ENCODE measurements at regions not wholly inside any gene's neighbourhood (a gene's known extent, or its start where the extent isn't known, plus 50 kb on each side); places are given as distances from the start of the nearest gene placed in this dataset.

DNA sequence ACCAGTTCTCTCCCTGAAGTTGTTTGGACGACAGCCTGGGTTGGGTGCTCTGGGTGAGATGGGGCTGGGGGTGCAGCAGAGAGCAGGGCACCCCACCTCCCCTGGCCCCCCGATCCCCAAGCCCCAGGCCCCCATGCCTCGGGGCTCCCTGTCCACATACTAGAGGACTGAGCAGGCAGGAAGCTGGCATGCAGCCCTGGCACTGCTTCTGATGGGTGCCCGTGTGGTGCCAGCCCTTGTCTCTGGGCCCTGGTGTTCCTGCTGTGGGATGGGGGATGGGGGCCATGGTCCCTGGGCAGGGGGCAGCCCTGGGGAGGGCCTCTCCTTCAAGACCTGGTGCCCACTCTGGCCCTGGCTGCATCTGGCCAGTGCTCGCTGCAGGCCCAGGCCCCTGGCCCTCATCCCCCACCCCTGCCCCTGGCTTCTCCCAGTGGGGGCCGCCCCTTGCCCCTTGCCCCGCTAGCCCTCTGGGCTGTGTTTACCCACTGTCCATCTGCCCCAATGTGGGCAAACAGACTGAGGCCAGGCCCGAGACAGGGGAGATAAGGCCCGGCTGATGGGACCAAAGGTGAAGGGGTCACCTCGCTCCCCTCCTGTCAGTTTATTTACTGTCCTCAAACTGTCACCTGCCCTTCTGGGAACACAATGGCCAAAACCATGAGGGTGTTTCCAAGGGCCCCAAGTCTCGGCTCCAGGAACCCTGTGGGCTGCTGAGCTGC, 67.3 kb upstream of the RXRA start:
- H3K27ac Mint-ChIP-seq = no peak overlapping the region
- DNase-seq (no peak), ATAC-seq (no peak)
- ChIA-PET CTCF (no interaction called here), POLR2A (no interaction called here)
- H3K4me3 Mint-ChIP-seq = no peak overlapping the region
- H3K4me1 Mint-ChIP-seq (ENCODE audit: low read depth) = no peaks in the 10 kb centered on the region
- peaks cover 2% of the 10 kb centered on the region for H3K27me3 Mint-ChIP-seq (ENCODE audit: low read depth)
- H3K9me3 Mint-ChIP-seq (ENCODE audit: insufficient read depth) = no peaks in the 10 kb centered on the region
- H3K36me3 Mint-ChIP-seq (ENCODE audit: low read depth) = no peaks in the 10 kb centered on the region

- no peaks in the 10 kb centered on the region for H3K4me1 Mint-ChIP-seq (ENCODE audit: low read depth)
- ChIA-PET CTCF (no interaction called here), POLR2A (no interaction called here)
- no peak for DNase-seq
- H3K36me3 Mint-ChIP-seq (ENCODE audit: low read depth) = no peaks in the 10 kb centered on the region
- peaks cover 2% of the 10 kb centered on the region for H3K27me3 Mint-ChIP-seq (ENCODE audit: low read depth)
- ATAC-seq = no peak
- no peak overlapping the region for H3K27ac Mint-ChIP-seq
- H3K4me3 Mint-ChIP-seq = no peak overlapping the region
- no peaks in the 10 kb centered on the region for H3K9me3 Mint-ChIP-seq (ENCODE audit: insufficient read depth)
Measured at GRCh38 chr9:134259708-134260107, 66.5 kb upstream of the RXRA start.

DNA sequence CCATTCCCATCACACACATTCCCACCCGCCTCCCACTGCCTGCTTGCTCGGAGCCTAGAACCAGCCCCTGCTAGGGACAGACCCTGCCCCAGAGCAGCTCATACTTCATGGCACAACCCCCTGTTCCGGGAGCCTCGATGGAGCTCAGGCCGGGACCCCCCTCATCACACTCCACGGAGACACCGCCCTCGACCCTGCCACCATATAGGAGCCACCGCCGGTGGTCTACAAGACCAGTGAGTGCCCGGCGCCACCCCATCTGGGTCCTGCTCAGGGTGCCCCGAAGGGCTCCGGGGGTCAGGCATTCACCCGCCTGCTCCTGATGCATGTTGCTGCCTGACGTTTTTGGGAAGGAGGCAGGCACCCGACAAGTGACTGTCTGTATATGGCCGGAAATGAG, 65.5 kb upstream of the RXRA start:
- H3K36me3 Mint-ChIP-seq (ENCODE audit: low read depth) = no peaks in the 10 kb centered on the region
- H3K27ac Mint-ChIP-seq = no peak overlapping the region
- no peak for DNase-seq
- ChIA-PET POLR2A (interaction anchor here (0.6 kb wide), 1 partner anchor 627 kb away, joined by 3 read pairs; no protein-coding TSS in a partner anchor), CTCF (no interaction called here)
- no peak for ATAC-seq
- H3K4me1 Mint-ChIP-seq (ENCODE audit: low read depth) = no peaks in the 10 kb centered on the region
- H3K27me3 Mint-ChIP-seq (ENCODE audit: low read depth) = peaks cover 3% of the 10 kb centered on the region
- no peak overlapping the region for H3K4me3 Mint-ChIP-seq
- no peaks in the 10 kb centered on the region for H3K9me3 Mint-ChIP-seq (ENCODE audit: insufficient read depth)

GRCh38 chr9:134262035-134262434, 64.2 kb upstream of the RXRA start:
- ChIA-PET CTCF (no interaction called here), POLR2A (no interaction called here)
- Mint-ChIP-seq H3K27ac (no peak overlapping the region), H3K9me3 (ENCODE audit: insufficient read depth) (no peaks in the 10 kb centered on the region), H3K27me3 (ENCODE audit: low read depth) (peaks cover 11% of the 10 kb centered on the region), H3K36me3 (ENCODE audit: low read depth) (no peaks in the 10 kb centered on the region), H3K4me1 (ENCODE audit: low read depth) (no peaks in the 10 kb centered on the region), H3K4me3 (no peak overlapping the region)
- ATAC-seq (no peak), DNase-seq (no peak)

DNA sequence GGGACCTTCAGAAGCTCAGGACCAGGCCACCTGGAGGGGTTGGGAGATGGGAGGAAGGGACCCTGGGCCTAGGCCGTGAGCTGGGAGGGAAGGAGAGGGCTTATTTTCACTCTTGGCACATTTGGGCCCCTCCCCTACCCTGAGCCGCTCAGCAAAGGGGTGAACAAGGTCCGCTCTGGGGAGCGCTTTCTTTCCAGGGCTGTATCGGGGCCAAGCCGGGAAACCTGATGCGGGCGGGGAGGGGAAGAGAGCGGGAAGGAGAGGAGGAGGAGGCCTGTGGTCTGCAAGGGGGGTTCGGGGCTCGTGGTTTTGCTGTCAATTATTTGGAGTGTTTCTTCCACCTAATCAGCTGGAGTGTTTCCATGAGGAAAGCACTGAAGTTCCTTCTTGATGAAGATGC, 62.7 kb upstream of the RXRA start:
- Mint-ChIP-seq H3K4me1 (ENCODE audit: low read depth) (peaks cover 5% of the 10 kb centered on the region), H3K36me3 (ENCODE audit: low read depth) (no peaks in the 10 kb centered on the region), H3K27ac (no peak overlapping the region), H3K9me3 (ENCODE audit: insufficient read depth) (no peaks in the 10 kb centered on the region), H3K4me3 (no peak overlapping the region), H3K27me3 (ENCODE audit: low read depth) (peaks cover 14% of the 10 kb centered on the region)
- ATAC-seq (no peak), DNase-seq (no peak)
- CTCF ChIA-PET = no interaction called here
- POLR2A ChIA-PET = interaction anchor here (0.6 kb wide), 1 partner anchor 316 kb away, joined by 4 read pairs; no protein-coding TSS in a partner anchor

DNA sequence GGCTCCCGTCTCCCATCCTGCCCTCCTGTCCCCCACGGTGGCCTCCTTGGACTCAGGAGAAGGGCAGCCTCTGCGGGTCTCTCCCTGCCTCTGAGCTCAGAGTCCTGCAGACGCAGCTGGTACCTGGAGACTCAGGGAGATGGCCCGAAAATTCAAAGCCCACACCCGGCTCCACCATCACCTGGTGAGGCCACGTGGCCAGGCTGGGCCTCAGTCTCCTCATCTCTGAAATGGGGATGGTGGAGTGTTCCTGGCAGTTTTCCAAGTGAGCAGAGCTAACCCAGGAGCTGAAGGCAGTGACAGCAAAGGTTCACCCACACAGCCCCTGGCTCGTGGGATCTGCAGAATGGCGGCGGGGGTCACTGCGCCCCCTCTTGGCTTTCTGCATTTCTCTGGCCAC, 62.1 kb upstream of the RXRA start:
- CTCF ChIA-PET = no interaction called here
- no peak for ATAC-seq

DNA sequence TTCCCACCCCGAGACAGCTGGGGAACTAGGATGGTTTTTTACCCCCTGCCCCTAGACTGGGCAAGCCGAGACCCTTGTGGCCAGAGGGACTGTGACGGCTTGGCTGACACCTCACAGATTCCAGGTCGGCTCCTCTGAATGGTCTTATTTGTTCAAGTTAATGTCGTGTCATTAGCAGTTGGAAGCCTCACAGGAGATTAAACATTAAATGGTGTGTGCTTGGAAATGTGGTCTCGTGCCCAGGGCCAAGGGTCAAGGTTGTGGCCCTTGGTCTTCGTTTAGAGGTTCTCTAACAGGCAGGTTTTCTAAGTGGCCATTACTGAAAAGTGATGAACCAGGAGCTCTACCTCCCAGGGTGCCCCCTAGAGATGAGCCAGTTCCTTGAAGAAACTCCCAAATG, 61.2 kb upstream of the RXRA start:
- no peak overlapping the region for H3K27ac Mint-ChIP-seq
- H3K4me1 Mint-ChIP-seq (ENCODE audit: low read depth) = peaks cover 5% of the 10 kb centered on the region
- H3K4me3 Mint-ChIP-seq = no peak overlapping the region
- DNase-seq (no peak), ATAC-seq (no peak)
- H3K9me3 Mint-ChIP-seq (ENCODE audit: insufficient read depth) = no peaks in the 10 kb centered on the region
- POLR2A ChIA-PET = no interaction called here
- CTCF ChIA-PET = no interaction called here
- no peaks in the 10 kb centered on the region for H3K36me3 Mint-ChIP-seq (ENCODE audit: low read depth)
- peaks cover 16% of the 10 kb centered on the region for H3K27me3 Mint-ChIP-seq (ENCODE audit: low read depth)

More for the DNA sequence above, 62.1 kb upstream of the RXRA start:
- Mint-ChIP-seq H3K4me3 (no peak overlapping the region), H3K27ac (no peak overlapping the region), H3K9me3 (ENCODE audit: insufficient read depth) (no peaks in the 10 kb centered on the region), H3K27me3 (ENCODE audit: low read depth) (peaks cover 16% of the 10 kb centered on the region), H3K4me1 (ENCODE audit: low read depth) (peaks cover 5% of the 10 kb centered on the region), H3K36me3 (ENCODE audit: low read depth) (no peaks in the 10 kb centered on the region)
- DNase-seq = no peak
- POLR2A ChIA-PET = no interaction called here

- Mint-ChIP-seq H3K27me3 (ENCODE audit: low read depth) (peaks cover 16% of the 10 kb centered on the region), H3K27ac (no peak overlapping the region), H3K36me3 (ENCODE audit: low read depth) (no peaks in the 10 kb centered on the region), H3K4me1 (ENCODE audit: low read depth) (peaks cover 5% of the 10 kb centered on the region), H3K9me3 (ENCODE audit: insufficient read depth) (no peaks in the 10 kb centered on the region), H3K4me3 (no peak overlapping the region)
- POLR2A ChIA-PET = no interaction called here
- no peak for ATAC-seq
- CTCF ChIA-PET = no interaction called here
- DNase-seq = no peak
Measured at GRCh38 chr9:134266418-134266817, 59.8 kb upstream of the RXRA start.

GRCh38 chr9:134267305-134267880, 58.9 kb upstream of the RXRA start:
- Mint-ChIP-seq H3K27ac (no peak overlapping the region), H3K4me1 (ENCODE audit: low read depth) (peaks cover 5% of the 10 kb centered on the region), H3K27me3 (ENCODE audit: low read depth) (peaks cover 16% of the 10 kb centered on the region), H3K4me3 (no peak overlapping the region), H3K36me3 (ENCODE audit: low read depth) (no peaks in the 10 kb centered on the region), H3K9me3 (ENCODE audit: insufficient read depth) (no peaks in the 10 kb centered on the region)
- ChIA-PET POLR2A (no interaction called here), CTCF (no interaction called here)
- DNase-seq (no peak), ATAC-seq (no peak)

GRCh38 chr9:134267881-134268724, 58.2 kb upstream of the RXRA start:
- Mint-ChIP-seq H3K36me3 (ENCODE audit: low read depth) (no peaks in the 10 kb centered on the region), H3K27ac (no peak overlapping the region), H3K4me1 (ENCODE audit: low read depth) (peaks cover 5% of the 10 kb centered on the region), H3K9me3 (ENCODE audit: insufficient read depth) (no peaks in the 10 kb centered on the region), H3K4me3 (no peak overlapping the region), H3K27me3 (ENCODE audit: low read depth) (peaks cover 16% of the 10 kb centered on the region)
- ATAC-seq (no peak), DNase-seq (no peak)
- POLR2A ChIA-PET = interaction anchor here (1.1 kb wide), 1 partner anchor 103 kb away, joined by 3 read pairs; the partner anchor contains the start of gene RNU6ATAC
- CTCF ChIA-PET = no interaction called here

GRCh38 chr9:134268747-134269146, 57.5 kb upstream of the RXRA start:
- CTCF ChIA-PET = no interaction called here
- H3K9me3 Mint-ChIP-seq (ENCODE audit: insufficient read depth) = no peaks in the 10 kb centered on the region
- H3K27ac Mint-ChIP-seq = no peak overlapping the region
- no peaks in the 10 kb centered on the region for H3K36me3 Mint-ChIP-seq (ENCODE audit: low read depth)
- POLR2A ChIA-PET = interaction anchor here (1.1 kb wide), 1 partner anchor 104 kb away, joined by 3 read pairs; the partner anchor contains the start of gene RNU6ATAC
- ATAC-seq = no peak
- no peak for DNase-seq
- no peak overlapping the region for H3K4me3 Mint-ChIP-seq
- peaks cover 5% of the 10 kb centered on the region for H3K4me1 Mint-ChIP-seq (ENCODE audit: low read depth)
- H3K27me3 Mint-ChIP-seq (ENCODE audit: low read depth) = peaks cover 15% of the 10 kb centered on the region

Measured in activated CD8-positive, alpha-beta T cell treated with anti-CD3 and anti-CD28 coated beads, Interleukin-2, amount 10 ng/mL, durations not matched to agents 7 days and 5 days (primary cell).